GM12878 (cell line): ENCODE measurements at regions not wholly inside any gene's neighbourhood (a gene's known extent, or its start where the extent isn't known, plus 50 kb on each side); places are given as distances from the start of the nearest gene placed in this dataset.

Source experiments
- ATAC-seq: fragments of 200-7000 bp; cut with Tn5 transposase; 3 replicates; pipeline ENCODE4 v1.9.1; 2020; ENCODE audit warnings: mild to moderate bottlenecking, moderate library complexity
- BruUV-seq: library from RNA; stranded (reverse); fragments of 400-500 nt; replicated peaks from 2 replicates; lab custom pipeline; 2021; lab: Mats Ljungman, UMichigan
- CTCF ChIA-PET: fragments of 300-600 bp; sonication (Branson Sonifier 250); formaldehyde crosslinking; extraction: SDS; loops from one replicate; lab custom pipeline; 2021; ENCODE audit warnings: inconsistent platforms; lab: Yijun Ruan, JAX
- POLR2A ChIA-PET: fragments of 350-600 bp; formaldehyde crosslinking; extraction: SDS; loops from one replicate; lab custom pipeline; 2021; ENCODE audit warnings: inconsistent platforms; lab: Charles Lee
- RAD21 ChIA-PET: fragments of 300-600 bp; sonication (Branson Sonifier 250); formaldehyde crosslinking; loops from one replicate; lab custom pipeline; 2023; ENCODE audit warnings: antibody characterized with exemption; ENCODE audit not compliant: unreplicated experiment; lab: Charles Lee
- SMC1A ChIA-PET: fragments of 300-600 bp; sonication (Branson Sonifier 250); formaldehyde crosslinking; loops from one replicate; lab custom pipeline; 2023; ENCODE audit not compliant: unreplicated experiment, uncharacterized antibody; lab: Charles Lee
- DNase-seq: peaks from one replicate; pipeline ENCODE4 v3.0.0-alpha.2; 2011; ENCODE audit warnings: low read depth, low spot score
- FAIRE-seq: peaks from 3 replicates; lab custom pipeline; 2011; peaks lifted over from hg19 to GRCh38; lab: Jason Lieb, UNC
- H2AFZ ChIP-seq: 2 replicates; pipeline ENCODE4 v1.6.0; 2011; ENCODE audit warnings: low read depth, low read length, control low read depth; ENCODE audit not compliant: control insufficient read depth
- H3K27ac ChIP-seq: 2 replicates; pipeline ENCODE4 v1.5.1; 2011; ENCODE audit warnings: control low read depth; ENCODE audit not compliant: control insufficient read depth, insufficient read depth
- H3K27me3 ChIP-seq, 2 experiments: replicated peaks in 1 of 2; 2 replicates each; pipeline versions ENCODE4 v1.6.0 to v1.6.1; 2011; ENCODE audit warnings: low read length in 1 of 2; ENCODE audit not compliant: control insufficient read depth in 2 of 2, insufficient read depth in 2 of 2
- H3K36me3 ChIP-seq, 2 experiments: 2 replicates each; pipeline ENCODE4 v1.5.1; 2011; ENCODE audit warnings: low read length in 1 of 2; ENCODE audit not compliant: control insufficient read depth in 2 of 2, insufficient read depth in 2 of 2
- H3K4me1 ChIP-seq: 2 replicates; pipeline ENCODE4 v1.6.1; 2011; ENCODE audit warnings: mild to moderate bottlenecking, low read length, moderate library complexity, mixed read lengths; ENCODE audit not compliant: control insufficient read depth, insufficient read depth
- H3K4me2 ChIP-seq: 2 replicates; pipeline ENCODE4 v1.6.0; 2011; ENCODE audit warnings: control low read depth; ENCODE audit not compliant: control insufficient read depth, insufficient read depth
- H3K4me3 ChIP-seq: fragments of 200-600 bp; sonication (generic); 2 replicates; pipeline ENCODE4 v1.5.1; 2016
- H3K79me2 ChIP-seq: 2 replicates; pipeline ENCODE4 v1.6.0; 2011; ENCODE audit warnings: low read length; ENCODE audit not compliant: control insufficient read depth, insufficient read depth
- H3K9ac ChIP-seq: 2 replicates; pipeline ENCODE4 v1.8.0; 2011; ENCODE audit warnings: low read length, control low read depth, mixed read lengths; ENCODE audit not compliant: control insufficient read depth, insufficient read depth
- H3K9me3 ChIP-seq: replicated peaks from 3 replicates; pipeline ENCODE4 v1.5.1; 2011; ENCODE audit warnings: mild to moderate bottlenecking, low read length; ENCODE audit not compliant: control insufficient read depth, insufficient read depth
- H4K20me1 ChIP-seq: 2 replicates; pipeline ENCODE4 v1.6.0; 2011; ENCODE audit not compliant: control insufficient read depth, insufficient read depth
- BHLHE40 ChIP-seq, 2 experiments: fragments of 450-650 bp in 1 of 2; IDR thresholded peaks; 2 replicates each; pipeline ENCODE4 v1.6.1; 2011 to 2017; ENCODE audit warnings: low read depth in 2 of 2, borderline replicate concordance in 1 of 2, improper control_type of control experiment in 1 of 2, low read length in 1 of 2, mild to moderate bottlenecking in 1 of 2
- EZH2 ChIP-seq: IDR thresholded peaks from 2 replicates; pipeline ENCODE4 v1.6.1; 2012; ENCODE audit warnings: low read depth, mild to moderate bottlenecking, control low read depth, inconsistent platforms, low read length, borderline replicate concordance; ENCODE audit not compliant: control insufficient read depth
- FOXK2 ChIP-seq: fragments of 450-650 bp; IDR thresholded peaks from 2 replicates; pipeline ENCODE4 v1.6.1; 2017; ENCODE audit warnings: mild to moderate bottlenecking, moderate library complexity
- FOXM1 ChIP-seq: IDR thresholded peaks from 2 replicates; pipeline ENCODE4 v1.6.1; 2012; ENCODE audit warnings: low read depth, mild to moderate bottlenecking, inconsistent platforms, low read length, moderate library complexity
- HDAC2 ChIP-seq: fragments of 200-600 bp; sonication (generic); IDR thresholded peaks from 2 replicates; pipeline ENCODE4 v1.6.1; 2017
- KAT2A ChIP-seq: conservative IDR thresholded peaks from 2 replicates; pipeline ENCODE4 v1.6.1; 2011; ENCODE audit warnings: low read depth, low read length; ENCODE audit not compliant: control insufficient read depth
- KLF5 ChIP-seq: fragments of 450-650 bp; IDR thresholded peaks from 2 replicates; pipeline ENCODE4 v1.6.1; 2014; ENCODE audit warnings: mild to moderate bottlenecking; ENCODE audit not compliant: partially characterized antibody
- MEF2B ChIP-seq: fragments of 450-650 bp; IDR thresholded peaks from 2 replicates; pipeline ENCODE4 v1.6.1; 2018; ENCODE audit warnings: mild to moderate bottlenecking, moderate library complexity; ENCODE audit not compliant: partially characterized antibody, poor library complexity, severe bottlenecking
- PAX5 ChIP-seq: IDR thresholded peaks from 2 replicates; pipeline ENCODE4 v1.6.1; 2011; ENCODE audit warnings: low read depth, low read length, borderline replicate concordance
- RUNX3 ChIP-seq: IDR thresholded peaks from 2 replicates; pipeline ENCODE4 v1.6.1; 2012; ENCODE audit warnings: low read length, inconsistent platforms
- SIX5 ChIP-seq: IDR thresholded peaks from 2 replicates; pipeline ENCODE4 v1.6.1; 2011; ENCODE audit warnings: mild to moderate bottlenecking, low read depth, low read length, moderate library complexity; ENCODE audit not compliant: severe bottlenecking
- SRF ChIP-seq, 2 experiments: IDR thresholded peaks; 2 replicates each; pipeline ENCODE4 v1.6.1; 2011; ENCODE audit warnings: low read depth in 2 of 2, low read length in 2 of 2, mild to moderate bottlenecking in 1 of 2, moderate library complexity in 1 of 2
- YY1 ChIP-seq: IDR thresholded peaks from 2 replicates; pipeline ENCODE4 v1.6.1; 2011; ENCODE audit warnings: low read depth, mild to moderate bottlenecking, low read length
- WGBS: methylation state at CpG from one replicate; pipeline ENCODE4 v1.1.6; 2016; ENCODE audit warnings: low lambda C conversion rate; ENCODE audit not compliant: insufficient replicate concordance, insufficient coverage; ENCODE audit errors: missing lambda C conversion rate; 5-methylcytosine and 5-hydroxymethylcytosine counted together
- in situ Hi-C: fragments of 300-500 bp; cut with MboI; formaldehyde crosslinking; loops from 9 replicates; pipeline ENCODE4 v1.14.3; 2018; ENCODE audit warnings: mixed read lengths
- intact Hi-C: fragments of 100-400 bp; cut with micrococcal nuclease; formaldehyde crosslinking; loops from one replicate; pipeline ENCODE4 v1.14.2; 2022; ENCODE audit not compliant: unreplicated experiment

- no peak overlapping the region for H2AFZ ChIP-seq
- H3K9me3 ChIP-seq: peaks cover under 1% of the 10 kb centered on the region; the same call in 1 of the 3 replicates
- ChIA-PET CTCF (no interaction called here), RAD21 (no interaction called here), SMC1A (interaction anchor here (0.9 kb wide), 1 partner anchor 16 kb away, joined by 4 read pairs; no protein-coding TSS in a partner anchor), POLR2A (no interaction called here)
- no peaks in the 10 kb centered on the region for H3K4me1 ChIP-seq
- H3K79me2 ChIP-seq: no peaks in the 10 kb centered on the region
- DNase-seq: no peak
- no peak for TF ChIP-seq SIX5
- no peak for TF ChIP-seq KLF5
- no peak for TF ChIP-seq PAX5
- TF ChIP-seq BHLHE40 (IDR thresholded peaks at IDR 0.05; ENCODE audit: borderline replicate concordance in 1 of 2, low read depth in 2 of 2, low read length in 1 of 2): no peak
- TF ChIP-seq SRF (IDR thresholded peaks at IDR 0.05; ENCODE audit: low read depth in 2 of 2, low read length in 2 of 2): no peak
- no peak for TF ChIP-seq MEF2B
- TF ChIP-seq FOXM1: no peak
- TF ChIP-seq HDAC2: no peak
- no peak for TF ChIP-seq EZH2
- no peak for TF ChIP-seq YY1
- TF ChIP-seq FOXK2: no peak
- no peak for TF ChIP-seq RUNX3
- TF ChIP-seq KAT2A: no peak
- BruUV-seq: no TSS peak
- in situ Hi-C loops (no loop called here), intact Hi-C loops (no loop called here)
- H3K9ac ChIP-seq: no peak overlapping the region
- H4K20me1 ChIP-seq: no peaks in the 10 kb centered on the region
- H3K4me2 ChIP-seq: no peak overlapping the region
- no peak overlapping the region for H3K4me3 ChIP-seq
- no peak overlapping the region for H3K27ac ChIP-seq
- FAIRE-seq: no peak
- no peaks in the 10 kb centered on the region for H3K27me3 ChIP-seq
- ATAC-seq: no peak
- WGBS: 90% methylated on average over 1 of the region's 1 CpG
- no peaks in the 10 kb centered on the region for H3K36me3 ChIP-seq
Observed at GRCh38 chr6:105681061-105681460, 278.2 kb upstream of the PREP start.
